ELR (cell line): ENCODE measurements at regions not wholly inside any gene's neighbourhood (a gene's known extent, or its start where the extent isn't known, plus 50 kb on each side); places are given as distances from the start of the nearest gene placed in this dataset.

Experiments used
- DNase-seq: peaks from one replicate; pipeline ENCODE4 v3.0.0-alpha.2; 2015; ENCODE audit warnings: low read depth

DNA sequence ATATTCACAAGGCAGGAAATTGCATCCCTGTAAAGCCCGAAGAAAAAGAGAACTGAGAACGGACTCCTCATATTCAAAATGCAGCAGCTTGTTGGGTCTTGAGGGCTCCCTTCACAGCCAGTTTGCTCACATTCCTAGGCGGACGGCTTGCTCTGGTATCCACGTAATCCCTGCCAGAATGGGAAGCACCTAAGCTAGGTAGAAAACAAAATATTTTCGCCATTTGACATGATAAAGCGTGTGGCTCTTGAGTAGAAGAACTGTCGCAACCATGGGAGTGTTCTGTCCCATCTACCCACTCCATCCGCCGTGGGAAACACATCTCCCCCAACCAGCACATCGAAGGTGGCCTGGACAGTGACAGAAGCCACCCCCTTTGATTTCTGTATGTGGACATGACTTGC is 183.1 kb downstream of the GAS1 start:
- DNase-seq: no peak

DNA sequence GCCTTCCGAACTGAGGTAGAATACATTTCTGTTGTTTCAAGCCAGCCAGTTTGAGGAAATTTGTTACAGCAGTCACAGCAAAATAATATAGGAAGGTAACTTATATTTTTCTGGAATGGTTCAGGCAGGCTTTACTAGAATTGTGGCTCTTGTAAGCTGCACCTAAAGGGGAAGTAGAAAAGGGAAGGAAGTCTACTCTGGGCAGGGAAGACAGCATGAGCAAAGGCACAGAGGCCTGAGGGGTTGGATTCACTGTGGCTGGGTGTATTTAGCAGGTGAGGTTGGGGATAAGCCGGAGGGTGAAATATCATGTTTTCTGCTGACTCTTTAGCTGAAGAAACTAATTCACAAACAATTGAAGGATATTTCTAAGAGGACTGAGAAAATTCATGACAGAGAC is 183.5 kb downstream of the GAS1 start:
- no peak for DNase-seq

DNA sequence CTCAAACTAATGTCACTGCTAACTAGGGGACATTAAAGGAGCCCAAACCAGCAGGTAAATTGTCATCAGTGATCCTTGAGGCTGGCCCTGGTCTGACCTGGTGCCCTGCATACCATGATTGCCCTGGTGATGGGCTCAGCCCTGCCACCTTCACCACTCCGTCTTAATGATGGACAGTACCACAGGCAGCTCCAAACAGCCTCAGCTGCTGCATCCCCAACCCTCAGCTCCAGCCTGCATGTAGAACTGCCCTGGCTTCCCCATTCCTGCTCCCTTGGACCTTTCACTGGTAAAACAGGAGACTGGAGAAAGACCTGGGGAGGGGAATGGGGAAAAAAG is 190.0 kb downstream of the GAS1 start:
- no peak for DNase-seq

DNA sequence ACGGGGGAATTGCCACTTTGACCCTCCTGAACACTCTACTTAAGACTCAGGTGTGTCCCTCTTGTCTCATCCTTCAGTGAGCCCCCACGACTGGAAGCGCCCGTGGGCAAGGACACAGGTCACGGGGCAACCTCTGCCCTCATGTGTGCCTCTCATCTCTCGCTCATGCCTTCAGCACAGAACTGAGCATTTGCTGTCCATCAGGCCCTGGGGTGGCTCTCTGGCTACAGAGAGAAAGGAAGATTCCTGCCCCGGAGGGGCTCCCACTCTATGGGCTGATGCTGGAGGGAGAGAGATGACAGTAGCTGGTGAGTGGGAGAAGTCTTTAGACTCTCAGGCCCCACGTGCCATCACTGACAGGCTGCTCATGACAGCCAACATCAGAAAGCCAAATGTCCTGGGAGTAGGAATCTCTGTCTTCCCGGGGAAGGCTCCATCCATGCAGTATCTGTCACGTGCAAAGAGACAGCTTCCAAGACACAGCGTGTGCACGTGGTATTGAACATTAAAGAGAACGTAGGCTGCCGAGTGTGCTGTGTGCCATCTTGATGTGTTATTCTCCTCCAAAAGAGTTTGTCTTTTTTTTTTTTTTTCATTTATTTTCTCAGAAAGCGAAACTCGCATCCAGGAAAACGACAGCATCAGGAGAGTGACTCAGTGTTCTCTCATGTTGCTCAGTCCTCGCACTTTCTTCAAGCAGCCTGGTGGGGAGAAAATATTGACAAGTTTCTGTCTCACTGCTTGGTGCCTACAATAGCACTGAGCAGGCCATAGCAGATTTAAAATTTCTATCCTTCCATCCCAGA is 190.5 kb downstream of the GAS1 start:
- no peak for DNase-seq

DNA sequence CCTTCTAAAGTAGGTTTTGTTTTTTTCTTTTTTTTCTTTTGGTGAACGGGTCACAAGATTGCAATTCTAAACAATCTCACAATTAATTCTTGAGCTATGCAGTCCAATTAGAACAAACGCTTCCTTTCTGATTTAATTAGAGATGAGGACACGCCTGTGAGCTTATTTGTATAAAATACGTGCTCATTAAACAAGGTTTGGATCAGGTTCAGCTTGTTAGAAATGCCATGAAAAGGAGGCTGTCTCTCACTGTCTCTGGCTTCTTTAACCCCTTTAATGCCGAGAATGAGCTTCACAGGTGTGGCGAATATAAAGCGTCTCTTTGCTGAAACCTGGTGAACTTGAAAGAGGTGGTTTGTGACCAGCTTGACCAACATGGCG is 191.8 kb downstream of the GAS1 start:
- DNase-seq: no peak

DNA sequence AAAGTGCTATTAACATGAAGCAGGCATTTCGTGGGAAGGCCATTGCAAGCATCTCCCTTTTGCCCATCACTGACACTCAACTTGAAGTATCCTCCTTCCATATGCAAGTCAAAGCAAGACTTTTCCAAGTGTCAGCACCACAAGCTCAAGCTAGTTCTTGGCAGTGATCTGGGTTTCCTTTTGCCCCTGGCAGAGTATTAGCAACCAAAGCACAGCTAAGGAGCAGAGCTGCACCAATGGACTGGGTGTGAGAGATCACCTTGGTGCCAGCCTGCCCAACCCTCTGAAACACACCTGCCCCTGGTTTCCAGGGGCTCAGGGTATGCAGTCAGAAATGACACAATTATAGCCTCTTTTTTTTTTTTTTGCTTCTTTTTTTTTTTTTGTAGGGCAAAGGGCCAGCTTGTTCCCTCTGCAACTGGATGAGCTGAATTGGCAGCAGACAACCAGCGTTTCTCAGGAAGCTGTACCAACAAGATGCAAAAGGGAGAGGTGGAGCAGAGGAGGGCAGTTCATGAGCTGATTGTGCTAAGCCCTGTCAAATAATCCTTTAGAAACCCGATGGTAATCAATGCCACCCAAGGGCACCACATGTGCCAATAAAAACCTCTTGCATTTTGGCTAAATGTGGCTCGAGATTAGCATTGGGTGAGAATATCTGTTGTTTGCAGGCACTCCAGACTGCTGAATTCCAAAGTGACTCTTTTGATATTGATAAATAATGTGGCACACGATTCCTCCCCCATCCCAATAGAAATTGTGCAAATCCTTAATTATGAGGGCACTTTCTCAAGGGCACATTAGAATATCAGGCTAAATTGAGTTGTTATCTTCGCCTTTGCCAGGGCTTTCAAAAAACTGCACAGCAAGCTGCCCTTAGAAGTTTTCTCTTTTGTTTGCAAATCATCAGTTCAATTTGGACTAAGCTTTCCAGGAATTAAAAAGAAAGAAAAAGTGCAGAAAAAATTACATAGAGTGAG is 192.4 kb downstream of the GAS1 start:
- no peak for DNase-seq

DNA sequence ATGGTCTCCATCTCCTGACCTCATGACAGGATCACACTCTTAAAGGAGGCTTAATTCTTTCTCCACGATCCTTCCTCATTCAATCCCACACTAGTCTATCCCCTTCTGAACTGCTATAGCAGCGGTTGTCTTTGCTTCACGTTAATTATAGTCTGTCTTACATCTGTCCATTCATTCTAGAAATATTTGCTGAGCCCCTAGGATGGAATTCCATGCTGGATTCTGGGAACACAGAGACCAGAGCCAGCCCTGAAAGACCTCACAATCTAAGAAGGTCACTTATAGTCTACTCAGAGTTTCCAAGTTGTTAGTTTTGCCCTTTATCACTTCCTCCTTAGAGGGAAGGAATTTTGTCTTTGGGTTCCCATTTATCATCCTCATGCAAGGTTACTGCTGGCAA is 193.5 kb downstream of the GAS1 start:
- no peak for DNase-seq

DNA sequence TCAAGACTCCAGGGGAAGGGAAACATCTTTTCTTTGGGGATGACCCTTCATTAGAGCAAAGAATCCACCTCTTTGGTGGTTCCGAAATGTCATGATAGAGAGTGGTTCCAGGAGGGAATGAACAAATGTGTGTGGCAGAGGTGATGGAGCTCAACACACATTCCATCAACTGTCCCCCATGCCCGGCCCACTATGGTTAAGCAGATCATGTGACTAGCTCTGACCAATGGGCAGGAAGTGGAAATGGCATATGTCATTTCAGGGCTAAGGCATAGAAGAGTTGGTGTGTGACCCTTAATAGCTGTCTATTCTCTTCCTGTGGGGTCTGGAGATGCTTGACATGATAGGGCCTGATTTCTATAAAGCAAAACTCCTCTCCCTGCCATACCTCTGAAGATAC is 194.6 kb downstream of the GAS1 start:
- DNase-seq: no peak

DNA sequence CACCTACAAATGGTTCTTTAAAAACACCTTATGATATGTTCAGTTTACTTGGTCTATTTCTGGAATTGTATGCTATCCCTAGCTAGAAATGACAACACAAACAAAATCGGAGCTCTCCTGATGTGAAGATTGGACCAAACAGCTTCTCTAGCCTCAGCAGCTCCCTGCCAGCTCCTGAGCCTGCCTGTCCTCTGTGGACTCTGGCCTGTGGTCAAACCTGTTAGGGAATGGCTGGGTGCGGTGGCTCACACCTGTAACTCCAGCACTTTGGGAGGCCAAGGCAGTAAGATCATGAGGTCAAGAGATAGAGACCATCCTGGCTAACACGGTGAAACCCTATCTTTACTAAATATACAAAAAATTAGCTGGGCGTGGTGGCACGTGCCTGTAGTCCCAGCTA is 195.3 kb downstream of the GAS1 start:
- no peak for DNase-seq

DNA sequence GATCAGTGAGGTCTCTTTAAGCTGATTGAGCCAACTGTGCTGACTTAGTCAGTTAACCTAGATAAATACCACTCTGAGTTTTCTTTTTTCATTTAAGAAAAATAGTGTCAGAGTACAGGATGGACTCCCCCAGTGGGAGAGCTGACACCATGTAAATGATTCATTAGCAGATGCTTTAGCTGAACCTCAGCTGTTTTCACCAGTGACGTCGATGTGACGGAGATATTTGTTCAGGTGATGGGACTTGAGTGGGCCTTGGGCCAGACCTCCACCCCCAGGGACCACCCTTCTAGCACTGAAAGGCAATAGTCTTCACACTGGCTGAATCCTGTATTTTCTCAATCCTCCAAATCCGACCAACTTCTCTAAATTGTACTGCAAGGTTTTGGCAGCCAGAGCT is 196.1 kb downstream of the GAS1 start:
- DNase-seq: no peak

DNA sequence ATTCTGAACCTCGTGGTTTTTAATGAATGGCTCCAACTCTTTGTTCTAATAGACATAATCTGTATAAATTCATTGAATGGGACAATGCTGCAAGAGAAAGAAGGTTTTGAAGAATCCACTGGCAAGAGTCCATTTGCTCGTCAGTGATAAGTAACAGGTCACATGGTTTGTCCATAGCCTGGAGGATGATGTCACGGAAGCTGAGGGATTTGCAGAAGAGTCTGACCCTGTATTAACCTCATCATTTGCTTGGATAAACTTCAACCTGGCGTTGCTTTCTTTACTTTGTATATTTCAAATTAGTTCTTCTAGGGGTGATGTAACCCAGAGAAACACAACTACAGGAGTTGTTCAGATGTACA is 197.4 kb downstream of the GAS1 start:
- peak; percentile 35 for DNase-seq

DNA sequence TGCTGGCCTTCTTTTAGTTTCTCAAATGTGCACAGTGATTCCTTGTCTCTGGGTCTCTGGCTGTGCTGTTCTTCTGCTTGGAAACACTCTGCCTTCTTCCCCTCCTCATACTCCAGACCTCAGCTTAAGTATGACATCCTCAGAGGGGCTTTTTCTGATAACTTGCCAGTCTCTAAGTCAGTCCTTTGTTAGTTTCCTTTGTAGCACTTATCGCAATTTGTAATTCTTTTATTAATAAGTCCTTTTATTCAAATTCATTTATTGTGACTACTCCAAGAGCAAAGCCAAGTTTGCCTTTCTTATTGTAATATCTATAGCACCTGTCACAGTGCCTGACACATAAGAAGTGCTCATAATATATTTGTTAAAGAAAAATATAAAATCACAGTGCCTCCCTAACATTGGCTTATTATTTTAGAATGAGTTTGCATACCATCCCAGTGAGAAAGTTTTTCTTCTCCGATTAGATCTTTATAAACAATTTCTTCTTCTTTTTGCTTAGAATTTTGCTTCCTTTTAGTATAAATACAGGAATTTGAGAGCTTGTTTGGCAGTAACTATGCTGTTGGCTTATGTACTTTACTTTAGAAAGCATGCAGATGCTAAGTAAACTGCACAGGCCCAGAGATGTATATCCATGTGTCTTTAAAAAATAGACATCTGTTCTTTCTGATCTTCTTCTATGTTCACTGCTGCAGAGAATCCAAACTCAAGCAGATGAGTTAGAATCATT is 198.0 kb downstream of the GAS1 start:
- no peak for DNase-seq

DNA sequence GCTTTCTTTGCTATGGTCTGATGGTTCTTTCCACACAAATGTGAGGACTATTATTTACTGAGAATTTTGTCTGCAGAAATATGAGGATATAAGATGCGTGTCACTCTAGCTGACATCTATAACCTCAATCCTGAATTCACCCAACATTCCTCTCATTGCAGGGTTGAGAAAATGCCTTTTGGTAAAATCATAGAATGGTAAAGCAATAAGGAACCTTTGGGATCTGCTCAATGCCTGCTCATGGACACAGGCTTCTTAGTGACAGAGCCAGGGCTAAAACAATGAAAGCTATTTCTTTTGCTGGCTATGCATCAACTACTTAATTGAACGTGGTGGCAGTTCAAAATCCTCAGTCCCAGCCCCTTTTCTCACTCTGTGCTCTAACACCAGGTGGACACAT is 199.6 kb downstream of the GAS1 start:
- DNase-seq: no peak

DNA sequence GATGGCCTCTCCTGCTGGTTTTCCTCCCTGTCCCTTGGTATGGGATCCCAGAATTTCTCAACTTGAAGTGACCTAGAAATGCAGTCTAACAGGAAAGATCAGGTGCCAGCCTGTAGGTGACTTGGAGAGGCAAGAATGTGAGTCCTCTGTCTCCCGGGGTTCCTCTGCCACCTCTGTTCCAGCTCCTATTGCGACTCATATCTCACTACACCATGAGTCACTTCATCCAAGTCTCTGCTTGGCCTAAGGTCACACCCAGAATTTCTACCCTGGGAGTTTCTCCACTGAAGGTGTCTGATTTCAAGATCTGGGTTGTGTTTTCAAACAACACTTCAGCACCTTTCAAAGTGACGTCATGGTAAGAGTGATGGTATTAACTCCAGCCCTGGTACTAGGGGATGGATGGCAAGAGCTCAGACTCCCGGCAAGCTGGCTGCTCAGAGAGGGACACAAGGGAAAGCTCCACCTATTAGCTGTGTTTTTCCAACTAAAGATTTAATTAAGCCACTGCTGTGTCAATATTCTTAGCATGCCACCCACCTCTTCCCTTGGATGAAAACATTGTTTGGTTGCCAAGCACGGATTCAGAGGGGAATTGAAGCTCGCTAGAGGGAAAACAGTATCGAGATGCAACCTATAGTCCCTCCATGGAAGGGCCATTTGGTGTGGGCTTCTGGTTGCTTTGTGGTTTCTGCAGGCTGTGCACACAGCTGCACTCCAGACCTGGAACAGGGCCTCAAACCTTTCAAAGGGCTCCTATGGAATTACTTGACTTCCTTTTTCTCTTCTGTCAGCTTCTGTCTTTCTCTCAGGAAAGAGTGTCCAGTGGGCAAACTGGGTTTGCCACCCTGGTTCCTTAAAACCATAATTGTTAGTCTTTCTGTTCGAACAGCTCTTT is 205.7 kb downstream of the GAS1 start:
- DNase-seq: peak; percentile 62

DNA sequence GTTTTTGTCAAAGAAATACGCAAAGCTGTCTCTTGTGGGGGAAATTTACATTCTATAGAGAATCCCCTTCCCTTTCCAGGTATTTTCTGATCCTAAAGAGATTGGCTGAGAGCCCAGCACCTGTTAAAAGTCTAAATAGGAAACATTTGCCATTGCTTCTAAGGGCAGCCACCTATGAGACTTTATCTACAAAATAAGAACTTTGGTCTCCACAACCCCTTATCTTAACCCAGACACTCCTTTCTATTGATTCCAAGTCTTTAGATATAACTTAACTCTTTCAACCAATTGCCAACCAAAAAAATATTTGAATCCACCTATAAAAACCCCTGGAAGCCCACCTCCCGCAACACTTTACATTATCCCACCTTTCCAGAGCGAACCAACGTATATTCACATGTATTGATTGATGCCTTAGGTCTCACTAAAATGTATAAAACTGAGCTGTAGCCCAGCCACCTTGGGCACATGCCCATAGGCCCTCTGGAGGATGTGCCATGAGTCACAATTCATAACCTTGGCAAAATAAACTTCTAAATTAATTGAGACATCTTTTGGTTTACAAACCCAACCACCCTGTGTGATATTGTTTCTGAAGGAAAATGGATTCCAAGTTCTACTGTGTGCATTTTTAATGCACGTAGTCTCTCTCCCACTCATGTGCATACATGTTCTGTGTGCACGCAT is 211.4 kb downstream of the GAS1 start:
- no peak for DNase-seq

DNA sequence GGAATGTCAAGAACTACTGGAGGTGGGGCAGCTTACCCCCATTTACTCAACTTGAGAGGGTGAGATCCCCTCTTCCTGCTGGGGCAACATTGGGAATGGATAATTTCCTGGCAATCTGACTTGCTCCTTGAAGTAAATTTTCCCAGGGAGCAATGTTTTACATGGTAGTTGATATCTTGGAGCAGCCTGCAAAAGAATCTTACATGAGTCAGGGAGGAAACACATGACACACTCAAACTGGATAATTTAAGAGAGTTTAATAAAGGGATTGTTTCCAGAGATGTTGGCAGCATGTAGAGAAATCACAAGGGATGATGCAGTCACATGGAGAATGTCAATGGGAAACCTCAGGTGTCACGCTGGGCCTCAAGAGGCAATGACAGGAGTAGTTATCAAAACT is 212.5 kb downstream of the GAS1 start:
- peak; percentile 60 for DNase-seq

DNA sequence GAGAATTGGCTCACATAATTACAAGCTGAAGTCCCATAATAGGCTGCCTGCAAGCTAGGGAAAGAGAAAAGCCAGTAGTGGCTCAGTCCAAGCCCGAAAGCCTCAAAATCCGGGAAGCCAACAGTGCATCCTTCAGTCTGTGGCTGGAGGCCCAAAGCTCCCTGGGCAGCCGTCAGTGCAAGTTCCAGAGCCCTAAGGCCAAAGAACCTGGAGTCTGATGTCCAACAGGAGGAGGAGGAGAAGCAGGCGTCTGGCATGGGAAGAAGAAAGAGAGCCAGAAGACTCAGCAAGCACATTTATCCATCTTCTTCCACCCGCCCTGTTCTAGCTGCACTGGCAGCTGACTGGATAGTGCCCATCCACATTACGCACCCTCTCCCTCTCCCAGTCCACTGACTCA is 213.4 kb downstream of the GAS1 start:
- DNase-seq: no peak

DNA sequence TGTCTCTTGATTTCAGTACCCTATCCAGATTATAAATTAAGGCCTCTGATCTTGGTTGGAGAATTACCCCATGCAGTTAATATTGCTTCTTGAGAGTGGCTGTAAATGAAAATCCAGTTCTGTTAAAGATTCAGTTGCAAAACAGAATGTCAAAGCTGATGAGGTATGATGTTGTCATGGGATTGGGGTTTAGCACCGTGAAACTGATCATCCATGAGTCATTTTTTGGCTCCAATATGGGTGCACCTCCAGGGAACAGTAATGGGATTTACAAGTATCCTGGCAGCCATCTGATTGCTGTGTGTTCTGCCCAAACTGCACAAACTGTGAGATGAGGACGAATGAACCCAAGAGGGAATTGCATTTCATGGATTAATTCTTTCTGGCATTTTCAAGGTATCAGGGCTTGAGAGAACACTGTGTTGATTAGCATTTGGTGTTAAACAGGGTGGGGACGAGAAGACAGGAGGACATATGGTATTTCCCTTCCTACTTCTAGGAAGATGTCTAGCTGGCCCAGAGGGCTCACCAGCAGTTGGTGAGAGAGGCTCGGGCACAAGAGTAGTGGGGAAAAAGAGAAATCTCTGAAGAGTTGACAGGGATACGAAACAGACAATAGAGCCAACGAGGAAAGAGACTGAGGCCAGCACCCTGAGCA is 214.7 kb downstream of the GAS1 start:
- peak; percentile 93 for DNase-seq

DNA sequence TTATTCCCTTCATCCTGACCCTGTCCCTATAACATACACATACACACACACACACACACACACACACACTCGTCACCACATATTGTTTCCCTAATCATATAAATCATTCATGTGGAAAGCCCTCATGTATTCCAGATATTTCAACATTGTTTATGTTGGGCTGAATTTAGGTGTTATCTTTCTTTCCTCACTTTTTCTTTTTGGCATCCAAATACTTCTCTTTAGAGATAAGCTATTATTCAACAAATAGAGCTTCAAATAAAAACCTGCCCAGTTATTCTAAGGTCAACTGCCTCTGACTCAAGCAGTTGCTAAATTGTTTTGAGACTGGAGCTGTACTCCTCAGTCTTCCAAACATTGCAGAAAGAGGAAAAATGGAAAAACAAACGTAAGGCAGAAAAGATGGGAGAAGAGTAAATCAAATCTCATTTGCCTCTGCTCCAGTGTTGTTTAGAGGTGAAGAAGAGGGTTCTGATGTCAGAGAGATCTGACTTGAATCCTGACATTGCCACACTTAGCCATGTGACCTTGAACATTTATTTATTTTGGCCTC is 215.7 kb downstream of the GAS1 start:
- peak; percentile 30 for DNase-seq
